ENCODE measurements at regions not wholly inside any gene's neighbourhood (a gene's known extent, or its start where the extent isn't known, plus 50 kb on each side); places are given as distances from the start of the nearest gene placed in this dataset.

- intact Hi-C loops (cut with DNase I) = no loop called here
- 47 to 65% methylated on average over 4 of the region's 4 CpGs for WGBS, 2 donors
- DNase-seq = no peak
- no peaks in the 10 kb centered on the region for H3K9me3 ChIP-seq
- H3K27me3 ChIP-seq = no peaks in the 10 kb centered on the region
- no peak overlapping the region for H3K4me3 ChIP-seq
- H3K4me1 ChIP-seq = peaks cover 0 to 30% (median 17%) of the 10 kb centered on the region in 4 donors
- no peak overlapping the region for H3K27ac ChIP-seq
- no peaks in the 10 kb centered on the region for H3K36me3 ChIP-seq
- TF ChIP-seq POLR2A (IDR thresholded peaks at IDR 0.05) (no peak), EP300 (IDR thresholded peaks at IDR 0.05) (no peak), POLR2AphosphoS5 (IDR thresholded peaks at IDR 0.05) (no peak), CTCF (IDR thresholded peaks at IDR 0.05) (no peak)
Observed at GRCh38 chr3:30524357-30525040, 81.9 kb upstream of the TGFBR2 start.

GRCh38 chr3:30526031-30526430 is 80.4 kb upstream of the TGFBR2 start:
- Histone ChIP-seq H3K9me3 (no peaks in the 10 kb centered on the region), H3K27ac (no peak overlapping the region), H3K36me3 (no peaks in the 10 kb centered on the region), H3K27me3 (no peaks in the 10 kb centered on the region), H3K4me3 (no peak overlapping the region), H3K4me1 (peaks cover 0 to 26% (median 15%) of the 10 kb centered on the region in 4 donors)
- TF ChIP-seq EP300 (IDR thresholded peaks at IDR 0.05) (no peak), CTCF (IDR thresholded peaks at IDR 0.05) (no peak), POLR2A (IDR thresholded peaks at IDR 0.05) (no peak), POLR2AphosphoS5 (IDR thresholded peaks at IDR 0.05) (no peak)
- intact Hi-C loops (cut with DNase I) = no loop called here
- DNase-seq = no peak
- WGBS, 2 donors = 95 to 99% methylated on average over 1 of the region's 1 CpG

GRCh38 chr3:30527186-30527585 is 79.2 kb upstream of the TGFBR2 start:
- Histone ChIP-seq H3K27me3 (no peaks in the 10 kb centered on the region), H3K4me3 (no peak overlapping the region), H3K27ac (peak overlapping the region; percentile 18 to 45 (median 36)), H3K9me3 (no peaks in the 10 kb centered on the region), H3K36me3 (no peaks in the 10 kb centered on the region), H3K4me1 (peaks cover 0 to 16% (median 9%) of the 10 kb centered on the region in 4 donors)
- intact Hi-C loops (cut with DNase I) = no loop called here
- no peak for DNase-seq
- 97% methylated on average over 6 of the region's 6 CpGs for WGBS, 2 donors
- no peak for TF ChIP-seq POLR2AphosphoS5 (IDR thresholded peaks at IDR 0.05)
- TF ChIP-seq POLR2A (IDR thresholded peaks at IDR 0.05) = no peak
- no peak for TF ChIP-seq CTCF (IDR thresholded peaks at IDR 0.05)
- no peak for TF ChIP-seq EP300 (IDR thresholded peaks at IDR 0.05)

- no peak overlapping the region for H3K4me3 ChIP-seq
- 84 to 85% methylated on average over 3 of the region's 3 CpGs for WGBS, 2 donors
- H3K27me3 ChIP-seq = no peaks in the 10 kb centered on the region
- H3K9me3 ChIP-seq = no peaks in the 10 kb centered on the region
- peaks cover 0 to 10% (median 4%) of the 10 kb centered on the region in 4 donors for H3K4me1 ChIP-seq
- no peaks in the 10 kb centered on the region for H3K36me3 ChIP-seq
- intact Hi-C loops (cut with DNase I) = no loop called here
- H3K27ac ChIP-seq = peak overlapping the region; percentile 18 to 45 (median 36)
- peak; percentile 17 to 47 (median 38) for TF ChIP-seq POLR2AphosphoS5 (IDR thresholded peaks at IDR 0.05)
- peak in 1 of 4 donors; percentile 19 for TF ChIP-seq EP300 (IDR thresholded peaks at IDR 0.05)
- TF ChIP-seq CTCF (IDR thresholded peaks at IDR 0.05) = no peak
- DNase-seq = no peak
Observed at GRCh38 chr3:30527720-30528119, 78.7 kb upstream of the TGFBR2 start.

- H3K27ac ChIP-seq = no peak overlapping the region
- WGBS, 2 donors = 98 to 100% methylated on average over 1 of the region's 1 CpG
- H3K4me3 ChIP-seq = no peak overlapping the region
- DNase-seq = no peak
- no peaks in the 10 kb centered on the region for H3K36me3 ChIP-seq
- H3K9me3 ChIP-seq = no peaks in the 10 kb centered on the region
- peaks cover 0 to 4% (median under 1%) of the 10 kb centered on the region in 4 donors for H3K4me1 ChIP-seq
- intact Hi-C loops (cut with DNase I) = no loop called here
- no peak for TF ChIP-seq EP300 (IDR thresholded peaks at IDR 0.05)
- no peak for TF ChIP-seq POLR2A (IDR thresholded peaks at IDR 0.05)
- no peak for TF ChIP-seq CTCF (IDR thresholded peaks at IDR 0.05)
- TF ChIP-seq POLR2AphosphoS5 (IDR thresholded peaks at IDR 0.05) = no peak
- no peaks in the 10 kb centered on the region for H3K27me3 ChIP-seq
Observed at GRCh38 chr3:30530084-30530483, 76.3 kb upstream of the TGFBR2 start.

All from sigmoid colon (tissue), 6 donors.